K562 (cell line): ENCODE measurements at regions not wholly inside any gene's neighbourhood (a gene's known extent, or its start where the extent isn't known, plus 50 kb on each side); places are given as distances from the start of the nearest gene placed in this dataset.

ENCODE experiments used
- ATF1 ChIP-seq, 2 experiments: fragments of 450-650 bp in 1 of 2; IDR thresholded peaks; 2 replicates each; pipeline ENCODE4 v1.6.1; 2016; ENCODE audit warnings: missing compliant biosample characterization in 1 of 2, missing genetic modification characterization in 1 of 2
- EP300 ChIP-seq: IDR thresholded peaks from 2 replicates; pipeline ENCODE4 v1.6.1; 2012; ENCODE audit warnings: low read length, improper control_type of control experiment
- EP400 ChIP-seq: fragments of 450-650 bp; IDR thresholded peaks from 2 replicates; pipeline ENCODE4 v1.6.1; 2017; ENCODE audit warnings: antibody characterized with exemption, mild to moderate bottlenecking, moderate library complexity
- GABPB1 ChIP-seq: sonication (generic); formaldehyde crosslinking; IDR thresholded peaks from 2 replicates; pipeline ENCODE4 v1.8.0; 2022; ENCODE audit warnings: mild to moderate bottlenecking, missing genetic modification reagents
- GATA2 ChIP-seq: sonication (generic); formaldehyde crosslinking; IDR thresholded peaks from 2 replicates; pipeline ENCODE4 v1.4.0; 2020; ENCODE audit warnings: mild to moderate bottlenecking, missing genetic modification reagents
- GATAD2A ChIP-seq: fragments of 450-650 bp; IDR thresholded peaks from 2 replicates; pipeline ENCODE4 v1.6.1; 2017
- HDAC6 ChIP-seq: IDR thresholded peaks from 2 replicates; pipeline ENCODE4 v1.6.1; 2012; ENCODE audit warnings: low read depth, mild to moderate bottlenecking, control low read depth, inconsistent platforms, low read length, moderate library complexity
- JUND ChIP-seq, 2 experiments: IDR thresholded peaks; 2 replicates in 1 of 2; 3 replicates in 1 of 2; pipeline ENCODE4 v1.6.1; 2011; ENCODE audit warnings: borderline replicate concordance in 2 of 2, low read depth in 2 of 2, low read length in 2 of 2, improper control_type of control experiment in 1 of 2, missing biosample characterization in 1 of 2, missing genetic modification characterization in 1 of 2, missing genetic modification reagents in 1 of 2
- KDM2B ChIP-seq: fragments of 250-450 bp; sonication (Bioruptor Pico); IDR thresholded peaks from 2 replicates; pipeline ENCODE4 v1.8.0; 2021; ENCODE audit warnings: mild to moderate bottlenecking, moderate library complexity
- MCM3 ChIP-seq: fragments of 450-650 bp; IDR thresholded peaks from 2 replicates; pipeline ENCODE4 v1.6.1; 2016
- NCOR1 ChIP-seq: fragments of 450-650 bp; IDR thresholded peaks from 2 replicates; pipeline ENCODE4 v1.6.1; 2016; ENCODE audit warnings: mild to moderate bottlenecking, moderate library complexity
- NFIC ChIP-seq: fragments of 450-650 bp; IDR thresholded peaks from 2 replicates; pipeline ENCODE4 v1.6.1; 2017; ENCODE audit warnings: mild to moderate bottlenecking, inconsistent platforms
- NRF1 ChIP-seq, 2 experiments: fragments of 450-650 bp; IDR thresholded peaks in 1 of 2; conservative IDR thresholded peaks in 1 of 2; 2 replicates each; pipeline ENCODE4 v1.6.1; 2014; ENCODE audit warnings: mild to moderate bottlenecking in 2 of 2
- PHB2 ChIP-seq: fragments of 450-650 bp; IDR thresholded peaks from 2 replicates; pipeline ENCODE4 v1.6.1; 2017; ENCODE audit warnings: low read depth
- POLR2A ChIP-seq: fragments of 450-650 bp; conservative IDR thresholded peaks from 2 replicates; pipeline ENCODE4 v1.6.1; 2016
- PYGO2 ChIP-seq: fragments of 450-650 bp; IDR thresholded peaks from 2 replicates; pipeline ENCODE4 v1.6.1; 2016; ENCODE audit warnings: mild to moderate bottlenecking, missing genetic modification characterization, moderate library complexity, missing compliant biosample characterization
- TAL1 ChIP-seq: fragments of 450-650 bp; IDR thresholded peaks from 2 replicates; pipeline ENCODE4 v1.6.1; 2016; ENCODE audit warnings: mild to moderate bottlenecking
- TBP ChIP-seq: optimal IDR thresholded peaks from 2 replicates; pipeline ENCODE3; 2011; ENCODE audit warnings: low read depth, low read length, improper control_type of control experiment
- TEAD2 ChIP-seq: fragments of 450-650 bp; IDR thresholded peaks from 2 replicates; pipeline ENCODE4 v1.6.1; 2016; ENCODE audit warnings: missing genetic modification characterization, control low read depth, missing compliant biosample characterization
- ZBTB7A ChIP-seq: IDR thresholded peaks from 2 replicates; pipeline ENCODE4 v1.6.1; 2011; ENCODE audit warnings: low read depth, mild to moderate bottlenecking, low read length, moderate library complexity, borderline replicate concordance; ENCODE audit not compliant: control insufficient read depth
- ZNF584 ChIP-seq: fragments of 200-800 bp; sonication (Bioruptor generic); IDR thresholded peaks from 2 replicates; pipeline ENCODE4 v1.6.1; 2016; ENCODE audit warnings: low read depth, mild to moderate bottlenecking, missing genetic modification characterization, missing compliant biosample characterization
- TF ChIP-seq, protein P1 (sequence below): fragments of 250-450 bp; sonication (Bioruptor Pico); IDR thresholded peaks from 2 replicates; pipeline ENCODE4 v1.5.0; 2021
- TF ChIP-seq, protein P2 (sequence below), 3 experiments: fragments of 200-800 bp in 1 of 3; fragments of 250-450 bp in 1 of 3; fragments of 450-650 bp in 1 of 3; sonication (Bioruptor Pico) in 1 of 3; sonication (Bioruptor generic) in 1 of 3; formaldehyde crosslinking in 1 of 3; IDR thresholded peaks; 2 replicates each; pipeline versions ENCODE4 v1.6.1 to v1.8.0; 2016 to 2022; ENCODE audit warnings: mild to moderate bottlenecking in 2 of 3, missing genetic modification characterization in 2 of 3, missing compliant biosample characterization in 1 of 3, moderate library complexity in 1 of 3
- TF ChIP-seq, protein P3 (sequence below), 2 experiments: fragments of 250-450 bp in 1 of 2; fragments of 450-650 bp in 1 of 2; sonication (Bioruptor Pico) in 1 of 2; IDR thresholded peaks; 2 replicates each; pipeline versions ENCODE4 v1.6.1 to v1.8.0; 2016 to 2021; ENCODE audit warnings: mild to moderate bottlenecking in 2 of 2, moderate library complexity in 2 of 2, missing compliant biosample characterization in 1 of 2, missing genetic modification characterization in 1 of 2

DNA sequence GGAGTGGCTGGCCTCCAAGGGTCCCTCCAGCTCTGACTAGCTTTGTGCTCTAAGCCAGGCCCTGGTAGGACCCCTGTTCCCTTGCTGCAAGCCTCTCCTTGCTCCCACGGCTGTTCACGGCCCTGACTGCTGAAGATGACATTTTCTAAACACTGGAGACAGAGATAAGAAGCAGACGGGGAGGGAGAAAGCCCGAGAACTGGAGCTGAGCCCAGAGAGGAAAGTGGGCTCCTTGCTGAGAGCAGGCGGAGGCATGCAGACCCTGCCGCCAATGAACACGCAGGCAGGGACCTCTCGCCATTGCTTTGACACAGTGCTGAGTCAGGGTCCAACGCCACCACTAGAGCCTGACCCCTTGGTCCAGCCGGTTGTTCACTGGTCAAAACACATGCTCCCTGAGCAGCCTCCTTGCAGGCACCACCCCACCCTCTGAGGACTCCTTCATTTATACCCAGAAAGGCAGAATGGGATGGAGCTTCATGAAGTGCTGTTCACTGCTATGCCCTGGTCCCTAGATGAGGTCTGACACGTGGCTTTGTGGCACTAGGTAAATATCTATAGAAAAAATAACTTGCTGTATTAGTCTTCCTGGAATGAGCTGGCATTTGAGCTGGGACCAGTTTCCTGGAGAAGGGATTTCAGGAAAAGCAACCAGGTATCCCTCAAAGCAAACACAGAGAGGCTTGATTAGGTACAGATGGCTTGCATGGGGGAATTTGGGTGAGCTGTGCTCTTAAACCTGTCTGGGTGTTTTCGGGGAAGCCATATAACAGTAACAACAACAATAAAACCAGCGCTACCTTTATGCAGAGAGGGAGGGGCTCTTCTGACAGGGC is 65.7 kb downstream of the MCFD2 start (continued):
- TF ChIP-seq ATF1 (CRISPR knock-in tag; IDR thresholded peaks at IDR 0.05): no peak
- TF ChIP-seq ATF1 (tag; IDR thresholded peaks at IDR 0.05): 0 out of 2 replicates have a peak, but pooled peaks have one; percentile 38
- no peak for TF ChIP-seq ZNF584 (CRISPR knock-in tag)
- TF ChIP-seq GABPB1 (CRISPR knock-in tag): no peak
- peak; percentile 17; the same call in 1 of the 2 replicates for TF ChIP-seq TEAD2 (tag)
- TF ChIP-seq TBP: peak; percentile 49
- TF ChIP-seq KDM2B: no peak
- peak; percentile 72 for TF ChIP-seq TAL1
- TF ChIP-seq, protein P1, sequence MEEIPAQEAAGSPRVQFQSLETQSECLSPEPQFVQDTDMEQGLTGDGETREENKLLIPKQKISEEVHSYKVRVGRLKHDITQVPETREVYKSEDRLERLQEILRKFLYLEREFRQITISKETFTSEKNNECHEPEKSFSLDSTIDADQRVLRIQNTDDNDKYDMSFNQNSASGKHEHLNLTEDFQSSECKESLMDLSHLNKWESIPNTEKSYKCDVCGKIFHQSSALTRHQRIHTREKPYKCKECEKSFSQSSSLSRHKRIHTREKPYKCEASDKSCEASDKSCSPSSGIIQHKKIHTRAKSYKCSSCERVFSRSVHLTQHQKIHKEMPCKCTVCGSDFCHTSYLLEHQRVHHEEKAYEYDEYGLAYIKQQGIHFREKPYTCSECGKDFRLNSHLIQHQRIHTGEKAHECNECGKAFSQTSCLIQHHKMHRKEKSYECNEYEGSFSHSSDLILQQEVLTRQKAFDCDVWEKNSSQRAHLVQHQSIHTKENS: no peak
- no peak for TF ChIP-seq POLR2A
- peak; percentile 83 for TF ChIP-seq GATA2 (CRISPR knock-in tag)
- peak; percentile 79 for TF ChIP-seq NCOR1
- TF ChIP-seq, protein P2, sequence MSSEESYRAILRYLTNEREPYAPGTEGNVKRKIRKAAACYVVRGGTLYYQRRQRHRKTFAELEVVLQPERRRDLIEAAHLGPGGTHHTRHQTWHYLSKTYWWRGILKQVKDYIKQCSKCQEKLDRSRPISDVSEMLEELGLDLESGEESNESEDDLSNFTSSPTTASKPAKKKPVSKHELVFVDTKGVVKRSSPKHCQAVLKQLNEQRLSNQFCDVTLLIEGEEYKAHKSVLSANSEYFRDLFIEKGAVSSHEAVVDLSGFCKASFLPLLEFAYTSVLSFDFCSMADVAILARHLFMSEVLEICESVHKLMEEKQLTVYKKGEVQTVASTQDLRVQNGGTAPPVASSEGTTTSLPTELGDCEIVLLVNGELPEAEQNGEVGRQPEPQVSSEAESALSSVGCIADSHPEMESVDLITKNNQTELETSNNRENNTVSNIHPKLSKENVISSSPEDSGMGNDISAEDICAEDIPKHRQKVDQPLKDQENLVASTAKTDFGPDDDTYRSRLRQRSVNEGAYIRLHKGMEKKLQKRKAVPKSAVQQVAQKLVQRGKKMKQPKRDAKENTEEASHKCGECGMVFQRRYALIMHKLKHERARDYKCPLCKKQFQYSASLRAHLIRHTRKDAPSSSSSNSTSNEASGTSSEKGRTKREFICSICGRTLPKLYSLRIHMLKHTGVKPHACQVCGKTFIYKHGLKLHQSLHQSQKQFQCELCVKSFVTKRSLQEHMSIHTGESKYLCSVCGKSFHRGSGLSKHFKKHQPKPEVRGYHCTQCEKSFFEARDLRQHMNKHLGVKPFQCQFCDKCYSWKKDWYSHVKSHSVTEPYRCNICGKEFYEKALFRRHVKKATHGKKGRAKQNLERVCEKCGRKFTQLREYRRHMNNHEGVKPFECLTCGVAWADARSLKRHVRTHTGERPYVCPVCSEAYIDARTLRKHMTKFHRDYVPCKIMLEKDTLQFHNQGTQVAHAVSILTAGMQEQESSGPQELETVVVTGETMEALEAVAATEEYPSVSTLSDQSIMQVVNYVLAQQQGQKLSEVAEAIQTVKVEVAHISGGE (CRISPR knock-in tag; IDR thresholded peaks at IDR 0.05): peak in 1 of 3 experiments; percentile 44; a peak in 1 of 6 replicates
- TF ChIP-seq NFIC: peak; percentile 89
- peak; percentile 38; the same call in 1 of the 2 replicates for TF ChIP-seq EP300
- TF ChIP-seq JUND (IDR thresholded peaks at IDR 0.05; ENCODE audit: borderline replicate concordance, low read depth, low read length): no peak
- TF ChIP-seq JUND (tag; IDR thresholded peaks at IDR 0.05; ENCODE audit: borderline replicate concordance, low read depth, low read length): no peak; the same call in 2 of the 3 replicates
- no peak for TF ChIP-seq HDAC6
- peak; percentile 76; the same call in 1 of the 2 replicates for TF ChIP-seq ZBTB7A
- TF ChIP-seq PYGO2 (tag): no peak
- no peak for TF ChIP-seq PHB2
- TF ChIP-seq MCM3: no peak
- TF ChIP-seq, protein P3, sequence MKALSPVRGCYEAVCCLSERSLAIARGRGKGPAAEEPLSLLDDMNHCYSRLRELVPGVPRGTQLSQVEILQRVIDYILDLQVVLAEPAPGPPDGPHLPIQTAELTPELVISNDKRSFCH (CRISPR knock-in tag; IDR thresholded peaks at IDR 0.05): no peak
- TF ChIP-seq, protein P3 (tag; IDR thresholded peaks at IDR 0.05): peak; percentile 63; the same call in 1 of the 2 replicates
- peak; percentile 58 to 67 for TF ChIP-seq NRF1 (conservative IDR thresholded peaks at IDR 0.05 in 1 of 2, IDR thresholded peaks at IDR 0.05 in 1 of 2)
- TF ChIP-seq EP400: peak; percentile 61
- TF ChIP-seq GATAD2A: 0 out of 2 replicates have a peak, but pooled peaks have one; percentile 35
